ENCODE measurements at regions not wholly inside any gene's neighbourhood (a gene's known extent, or its start where the extent isn't known, plus 50 kb on each side); places are given as distances from the start of the nearest gene placed in this dataset.

DNA sequence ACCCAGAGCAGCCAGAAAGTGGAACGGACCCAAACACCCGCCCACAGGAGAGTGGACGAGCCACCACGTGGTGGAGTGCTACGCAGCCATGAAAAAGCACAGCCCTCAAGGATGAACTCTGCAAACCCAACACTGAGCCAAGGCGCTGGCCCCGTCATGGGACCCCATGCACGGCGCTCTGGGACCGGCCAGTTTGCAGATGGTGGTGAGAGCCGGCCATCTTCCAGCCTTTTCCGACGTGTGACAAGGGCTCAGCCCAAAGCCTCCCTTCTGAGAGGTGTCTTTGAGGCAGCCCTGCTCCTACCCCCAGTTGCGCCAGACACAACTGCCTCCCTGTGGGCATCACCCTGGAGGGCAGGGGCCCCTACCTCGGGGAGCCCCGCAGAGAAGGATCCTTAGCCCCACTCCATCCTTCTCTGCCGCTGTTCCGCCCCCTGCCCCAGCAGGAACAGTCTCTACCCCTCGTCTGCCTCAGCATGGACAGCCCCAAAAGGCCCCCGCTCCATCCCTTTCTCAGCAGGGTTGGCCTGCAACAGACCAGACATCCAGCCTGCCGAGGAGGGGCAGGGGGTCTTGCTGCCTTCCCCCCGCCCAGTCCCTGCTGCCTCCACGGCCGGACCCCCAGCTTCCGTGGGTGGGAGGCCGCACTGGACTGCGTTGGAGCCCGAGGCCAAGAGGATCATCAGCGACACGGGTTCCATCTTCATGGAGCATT, 75.7 kb downstream of the MICALL2 start:
- TF ChIP-seq, protein P1, sequence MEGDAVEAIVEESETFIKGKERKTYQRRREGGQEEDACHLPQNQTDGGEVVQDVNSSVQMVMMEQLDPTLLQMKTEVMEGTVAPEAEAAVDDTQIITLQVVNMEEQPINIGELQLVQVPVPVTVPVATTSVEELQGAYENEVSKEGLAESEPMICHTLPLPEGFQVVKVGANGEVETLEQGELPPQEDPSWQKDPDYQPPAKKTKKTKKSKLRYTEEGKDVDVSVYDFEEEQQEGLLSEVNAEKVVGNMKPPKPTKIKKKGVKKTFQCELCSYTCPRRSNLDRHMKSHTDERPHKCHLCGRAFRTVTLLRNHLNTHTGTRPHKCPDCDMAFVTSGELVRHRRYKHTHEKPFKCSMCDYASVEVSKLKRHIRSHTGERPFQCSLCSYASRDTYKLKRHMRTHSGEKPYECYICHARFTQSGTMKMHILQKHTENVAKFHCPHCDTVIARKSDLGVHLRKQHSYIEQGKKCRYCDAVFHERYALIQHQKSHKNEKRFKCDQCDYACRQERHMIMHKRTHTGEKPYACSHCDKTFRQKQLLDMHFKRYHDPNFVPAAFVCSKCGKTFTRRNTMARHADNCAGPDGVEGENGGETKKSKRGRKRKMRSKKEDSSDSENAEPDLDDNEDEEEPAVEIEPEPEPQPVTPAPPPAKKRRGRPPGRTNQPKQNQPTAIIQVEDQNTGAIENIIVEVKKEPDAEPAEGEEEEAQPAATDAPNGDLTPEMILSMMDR (IDR thresholded peaks at IDR 0.05; ENCODE audit: low read depth, low read length, missing control alignments): no peak
- in situ Hi-C loops (cut with HindIII; ENCODE audit: low sequenced_read_pairs): no loop called here
- DNase-seq (ENCODE audit: low read depth): no peak
- no peak overlapping the region for H3K4me3 ChIP-seq (ENCODE audit: low read depth, low read length)

DNA sequence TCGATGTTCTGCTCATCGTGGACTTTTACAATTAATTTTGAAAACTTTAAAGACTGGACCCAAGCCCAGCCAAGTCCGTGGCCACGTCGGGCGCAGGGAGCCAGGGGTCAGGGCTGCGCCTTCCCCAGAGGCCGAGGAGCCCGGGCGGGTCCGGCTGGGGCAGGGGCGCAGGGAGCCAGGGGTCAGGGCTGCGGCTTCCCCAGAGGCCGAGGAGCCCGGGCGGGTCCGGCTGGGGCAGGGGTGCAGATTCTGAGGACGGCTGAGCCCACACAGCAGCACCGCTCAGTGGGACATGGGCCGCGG, 75.2 kb downstream of the MICALL2 start:
- in situ Hi-C loops (cut with HindIII; ENCODE audit: low sequenced_read_pairs): no loop called here
- DNase-seq (ENCODE audit: low read depth): no peak
- TF ChIP-seq, protein P1 (IDR thresholded peaks at IDR 0.05; ENCODE audit: low read depth, low read length, missing control alignments): no peak
- H3K4me3 ChIP-seq (ENCODE audit: low read depth, low read length): no peak overlapping the region
